HFFc6 (cell line): ENCODE measurements at regions not wholly inside any gene's neighbourhood (a gene's known extent, or its start where the extent isn't known, plus 50 kb on each side); places are given as distances from the start of the nearest gene placed in this dataset.

Source experiments
- DNase-seq: peaks from one replicate; pipeline ENCODE4 v3.0.0-alpha.2; 2018
- H3K27ac Mint-ChIP-seq: 2 replicates; pipeline ENCODE4 v1.8.0; 2020; ENCODE audit warnings: mild to moderate bottlenecking, mixed read lengths
- H3K27me3 Mint-ChIP-seq: 2 replicates; pipeline ENCODE4 v1.8.0; 2021; ENCODE audit warnings: mild to moderate bottlenecking, moderate library complexity, mixed read lengths; ENCODE audit not compliant: insufficient read depth
- H3K36me3 Mint-ChIP-seq: 2 replicates; pipeline ENCODE4 v1.8.0; 2021; ENCODE audit warnings: low read depth, mixed read lengths
- H3K4me1 Mint-ChIP-seq: 2 replicates; pipeline ENCODE4 v1.8.0; 2020; ENCODE audit warnings: low read depth, mixed read lengths
- H3K4me3 Mint-ChIP-seq: 2 replicates; pipeline ENCODE4 v1.8.0; 2020; ENCODE audit warnings: mild to moderate bottlenecking, moderate library complexity, mixed read lengths
- H3K9me3 Mint-ChIP-seq: 2 replicates; pipeline ENCODE4 v1.8.0; 2020; ENCODE audit warnings: mild to moderate bottlenecking, mixed read lengths
- TF ChIP-seq, protein P1 (sequence below): fragments of 200-600 bp; sonication (generic); IDR thresholded peaks from 2 replicates; pipeline ENCODE4 v1.5.0; 2021; ENCODE audit warnings: antibody characterized with exemption, mild to moderate bottlenecking

DNA sequence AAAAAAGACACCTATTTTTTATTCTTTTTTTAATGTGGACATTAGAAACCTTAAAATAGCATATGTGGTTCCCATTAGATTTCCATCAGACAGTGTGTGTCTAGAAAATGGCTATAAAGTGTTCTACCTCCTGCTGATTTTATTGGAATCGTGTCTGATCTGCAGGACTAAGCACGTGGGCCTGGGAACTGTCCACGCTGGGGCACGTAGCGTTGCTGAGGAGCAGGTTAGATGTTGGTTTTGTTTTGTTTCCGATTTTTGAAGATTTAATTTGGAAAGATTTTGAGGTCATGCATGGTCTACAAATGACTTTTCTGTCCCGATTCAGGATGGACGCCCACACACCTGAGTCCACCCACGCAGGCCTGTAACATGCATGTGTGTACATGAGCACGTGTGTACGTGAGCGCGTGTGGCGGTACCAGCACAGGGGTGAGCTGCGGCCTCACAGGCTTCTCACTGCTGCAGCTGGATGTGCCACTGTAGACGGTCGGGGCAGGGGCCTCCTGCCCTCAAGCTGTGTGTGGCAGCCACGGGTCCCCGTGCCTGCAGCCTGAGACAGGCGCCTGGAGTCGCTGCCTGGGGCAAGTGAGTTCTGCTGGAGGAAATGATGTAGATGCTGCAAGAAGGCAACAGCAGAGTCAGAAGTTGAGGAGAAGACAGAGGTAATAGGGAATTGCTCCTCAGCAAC is 99.7 kb upstream of the CTDP1 start:
- 0 out of 2 replicates have a peak, but pooled peaks cover 4% of the 10 kb centered on the region for H3K9me3 Mint-ChIP-seq
- no peak for DNase-seq
- no peaks in the 10 kb centered on the region for H3K4me1 Mint-ChIP-seq
- TF ChIP-seq, protein P1, sequence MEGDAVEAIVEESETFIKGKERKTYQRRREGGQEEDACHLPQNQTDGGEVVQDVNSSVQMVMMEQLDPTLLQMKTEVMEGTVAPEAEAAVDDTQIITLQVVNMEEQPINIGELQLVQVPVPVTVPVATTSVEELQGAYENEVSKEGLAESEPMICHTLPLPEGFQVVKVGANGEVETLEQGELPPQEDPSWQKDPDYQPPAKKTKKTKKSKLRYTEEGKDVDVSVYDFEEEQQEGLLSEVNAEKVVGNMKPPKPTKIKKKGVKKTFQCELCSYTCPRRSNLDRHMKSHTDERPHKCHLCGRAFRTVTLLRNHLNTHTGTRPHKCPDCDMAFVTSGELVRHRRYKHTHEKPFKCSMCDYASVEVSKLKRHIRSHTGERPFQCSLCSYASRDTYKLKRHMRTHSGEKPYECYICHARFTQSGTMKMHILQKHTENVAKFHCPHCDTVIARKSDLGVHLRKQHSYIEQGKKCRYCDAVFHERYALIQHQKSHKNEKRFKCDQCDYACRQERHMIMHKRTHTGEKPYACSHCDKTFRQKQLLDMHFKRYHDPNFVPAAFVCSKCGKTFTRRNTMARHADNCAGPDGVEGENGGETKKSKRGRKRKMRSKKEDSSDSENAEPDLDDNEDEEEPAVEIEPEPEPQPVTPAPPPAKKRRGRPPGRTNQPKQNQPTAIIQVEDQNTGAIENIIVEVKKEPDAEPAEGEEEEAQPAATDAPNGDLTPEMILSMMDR, result no peak
- no peaks in the 10 kb centered on the region; the same call in 1 of the 2 replicates for H3K36me3 Mint-ChIP-seq
- no peak overlapping the region for H3K27ac Mint-ChIP-seq
- peaks cover 11% of the 10 kb centered on the region for H3K27me3 Mint-ChIP-seq
- H3K4me3 Mint-ChIP-seq, result no peak overlapping the region

GRCh38 chr18:79580498-79581171 is 99.0 kb upstream of the CTDP1 start:
- Mint-ChIP-seq H3K4me1 (no peaks in the 10 kb centered on the region), H3K9me3 (0 out of 2 replicates have a peak, but pooled peaks cover 4% of the 10 kb centered on the region), H3K36me3 (no peaks in the 10 kb centered on the region; the same call in 1 of the 2 replicates), H3K27ac (no peak overlapping the region), H3K27me3 (peaks cover 9% of the 10 kb centered on the region), H3K4me3 (no peak overlapping the region)
- TF ChIP-seq, protein P1, result no peak
- DNase-seq, result no peak

DNA sequence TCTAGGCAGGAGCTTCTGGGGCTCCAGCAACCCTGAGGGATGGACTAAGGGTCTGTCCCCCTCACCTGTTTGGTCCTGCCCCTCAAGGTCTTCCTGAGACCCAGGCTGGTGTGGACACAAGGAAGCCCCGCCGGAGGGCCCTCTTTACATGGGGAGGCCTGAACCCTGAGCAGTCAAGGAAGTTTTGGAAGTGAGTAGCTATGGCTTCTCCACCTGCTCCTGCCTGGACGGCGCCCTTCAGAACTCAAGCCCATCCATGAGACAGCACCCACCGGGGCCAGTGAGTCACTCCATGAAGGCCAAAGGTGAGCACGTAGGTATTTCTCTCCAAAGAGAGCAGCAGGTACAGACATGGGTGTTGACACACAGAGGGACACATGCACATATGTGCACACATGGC is 98.2 kb upstream of the CTDP1 start:
- no peaks in the 10 kb centered on the region; the same call in 1 of the 2 replicates for H3K36me3 Mint-ChIP-seq
- H3K9me3 Mint-ChIP-seq, result 0 out of 2 replicates have a peak, but pooled peaks cover 4% of the 10 kb centered on the region
- DNase-seq, result no peak

GRCh38 chr18:79581911-79582310 is 97.7 kb upstream of the CTDP1 start:
- DNase-seq, result no peak
- Mint-ChIP-seq H3K4me1 (no peaks in the 10 kb centered on the region), H3K36me3 (no peaks in the 10 kb centered on the region; the same call in 1 of the 2 replicates), H3K4me3 (no peak overlapping the region), H3K9me3 (0 out of 2 replicates have a peak, but pooled peaks cover 4% of the 10 kb centered on the region), H3K27me3 (peaks cover 4% of the 10 kb centered on the region), H3K27ac (no peak overlapping the region)
- TF ChIP-seq, protein P1, result no peak

More for the DNA sequence above, 98.2 kb upstream of the CTDP1 start:
- TF ChIP-seq, protein P1, result no peak
- peaks cover 4% of the 10 kb centered on the region for H3K27me3 Mint-ChIP-seq
- H3K4me3 Mint-ChIP-seq, result no peak overlapping the region
- H3K27ac Mint-ChIP-seq, result no peak overlapping the region
- H3K4me1 Mint-ChIP-seq, result no peaks in the 10 kb centered on the region

- Mint-ChIP-seq H3K4me1 (no peaks in the 10 kb centered on the region), H3K27me3 (peaks cover 4% of the 10 kb centered on the region), H3K9me3 (0 out of 2 replicates have a peak, but pooled peaks cover 4% of the 10 kb centered on the region), H3K27ac (no peak overlapping the region), H3K36me3 (no peaks in the 10 kb centered on the region; the same call in 1 of the 2 replicates), H3K4me3 (no peak overlapping the region)
- DNase-seq, result no peak
- TF ChIP-seq, protein P1, result no peak
Measured at GRCh38 chr18:79582978-79583377, 96.6 kb upstream of the CTDP1 start.
